MCF 10A (cell line): ENCODE measurements at regions not wholly inside any gene's neighbourhood (a gene's known extent, or its start where the extent isn't known, plus 50 kb on each side); places are given as distances from the start of the nearest gene placed in this dataset.

ENCODE experiments used
- BruUV-seq: library from RNA; stranded (reverse); fragments of 400-500 nt; replicated peaks from 2 replicates; lab custom pipeline; 2021; lab: Mats Ljungman, UMichigan
- CTCF ChIA-PET: fragments of 300-600 bp; sonication (Branson Sonifier 250); formaldehyde crosslinking; extraction: SDS; loops from one replicate; lab custom pipeline; 2021; ENCODE audit warnings: antibody characterized with exemption, inconsistent platforms; lab: Yijun Ruan, JAX
- POLR2A ChIA-PET: fragments of 300-600, 350-650 bp; sonication (Branson Sonifier 250); formaldehyde crosslinking; extraction: SDS; loops from one replicate; lab custom pipeline; 2020; ENCODE audit warnings: antibody characterized with exemption, inconsistent platforms; lab: Yijun Ruan, JAX
- DNase-seq: peaks from one replicate; pipeline ENCODE4 v3.0.0-alpha.2; 2018; ENCODE audit not compliant: unreplicated experiment
- H3K27ac Mint-ChIP-seq: one replicate; pipeline ENCODE4 v1.8.0; 2022; ENCODE audit warnings: mild to moderate bottlenecking, low read depth, mixed read lengths; ENCODE audit not compliant: unreplicated experiment
- H3K27me3 Mint-ChIP-seq: one replicate; pipeline ENCODE4 v1.8.0; 2022; ENCODE audit warnings: mixed read lengths; ENCODE audit not compliant: insufficient read depth, unreplicated experiment
- H3K36me3 Mint-ChIP-seq: one replicate; pipeline ENCODE4 v1.8.0; 2022; ENCODE audit warnings: mild to moderate bottlenecking, moderate library complexity, mixed read lengths; ENCODE audit not compliant: insufficient read depth, unreplicated experiment
- H3K4me1 Mint-ChIP-seq: one replicate; pipeline ENCODE4 v1.8.0; 2022; ENCODE audit warnings: mixed read lengths; ENCODE audit not compliant: insufficient read depth, unreplicated experiment
- H3K4me3 Mint-ChIP-seq: one replicate; pipeline ENCODE4 v1.8.0; 2022; ENCODE audit warnings: mild to moderate bottlenecking, moderate library complexity, mixed read lengths; ENCODE audit not compliant: unreplicated experiment
- H3K9me3 Mint-ChIP-seq: one replicate; pipeline ENCODE4 v1.8.0; 2022; ENCODE audit warnings: mixed read lengths; ENCODE audit not compliant: unreplicated experiment
- CTCF ChIP-seq: fragments of 200-600 bp; IDR thresholded peaks from one replicate; pipeline ENCODE4 v1.8.0; 2022; ENCODE audit warnings: antibody characterized with exemption, mild to moderate bottlenecking; ENCODE audit not compliant: unreplicated experiment
- intact Hi-C: fragments of 100-400 bp; cut with micrococcal nuclease; formaldehyde crosslinking; loops from 2 replicates; pipeline ENCODE4 v1.14.1; 2022

DNA sequence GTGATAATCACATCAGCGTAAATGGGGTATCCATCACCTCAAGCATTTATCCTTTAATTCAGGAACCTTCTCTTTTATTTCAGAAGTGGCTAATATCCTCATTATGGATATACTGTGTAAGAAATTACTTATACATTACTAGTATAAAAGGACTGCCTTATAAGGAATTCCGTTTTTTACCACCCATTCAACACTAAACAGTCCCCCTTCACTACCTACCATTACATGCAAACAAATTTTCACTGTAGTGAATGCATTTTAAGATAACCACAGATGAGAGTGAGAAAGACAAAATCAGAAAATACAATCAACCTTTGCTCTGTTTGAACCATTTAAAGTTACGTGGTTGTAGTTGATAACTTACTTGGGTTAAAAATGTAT lies 551.2 kb downstream of the RNF144A start:
- Mint-ChIP-seq H3K4me3 (no peak overlapping the region), H3K27ac (no peak overlapping the region), H3K4me1 (no peaks in the 10 kb centered on the region), H3K36me3 (no peaks in the 10 kb centered on the region), H3K9me3 (peaks cover 6% of the 10 kb centered on the region), H3K27me3 (no peaks in the 10 kb centered on the region)
- no peak for DNase-seq
- ChIA-PET POLR2A (no interaction called here), CTCF (no interaction called here)
- BruUV-seq: no TSS peak
- TF ChIP-seq CTCF: no peak
- intact Hi-C loops: no loop called here

GRCh38 chr2:7468955-7469354 lies 551.7 kb downstream of the RNF144A start:
- POLR2A ChIA-PET: no interaction called here
- Mint-ChIP-seq H3K27ac (no peak overlapping the region), H3K4me1 (no peaks in the 10 kb centered on the region), H3K4me3 (no peak overlapping the region), H3K27me3 (no peaks in the 10 kb centered on the region), H3K36me3 (no peaks in the 10 kb centered on the region), H3K9me3 (peaks cover 6% of the 10 kb centered on the region)
- no TSS peak for BruUV-seq
- intact Hi-C loops: no loop called here
- DNase-seq: no peak
- TF ChIP-seq CTCF: no peak
- CTCF ChIA-PET: interaction anchor here (0.7 kb wide), 1 partner anchor 203 kb away, joined by 3 read pairs; no protein-coding TSS in a partner anchor

- no peak for DNase-seq
- Mint-ChIP-seq H3K27me3 (no peaks in the 10 kb centered on the region), H3K36me3 (no peaks in the 10 kb centered on the region), H3K4me1 (no peaks in the 10 kb centered on the region), H3K27ac (no peak overlapping the region), H3K4me3 (no peak overlapping the region), H3K9me3 (peaks cover 4% of the 10 kb centered on the region)
- no TSS peak for BruUV-seq
- POLR2A ChIA-PET: no interaction called here
- CTCF ChIA-PET: no interaction called here
- no peak for TF ChIP-seq CTCF
- intact Hi-C loops: no loop called here
Measured at GRCh38 chr2:7471185-7471584, 554.0 kb downstream of the RNF144A start.

DNA sequence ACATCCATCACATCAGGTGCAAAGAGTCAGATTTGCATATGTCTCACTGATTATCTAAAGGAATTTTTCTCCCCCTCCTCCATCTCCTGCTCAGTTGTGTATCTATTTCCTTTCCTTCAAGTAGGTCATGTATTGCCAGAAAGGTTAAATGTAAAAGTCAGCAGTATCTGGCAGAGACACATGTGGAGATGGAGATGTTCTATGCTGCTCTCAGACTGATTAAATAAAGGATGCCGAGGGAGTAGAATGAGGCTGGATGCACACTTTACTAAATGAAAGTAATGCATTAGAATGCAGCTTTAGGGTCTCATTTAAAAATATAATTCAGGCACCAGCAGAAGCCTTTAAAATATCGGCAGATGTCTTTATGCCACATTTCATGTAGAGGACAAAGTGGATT lies 555.3 kb downstream of the RNF144A start:
- DNase-seq: no peak
- Mint-ChIP-seq H3K9me3 (no peaks in the 10 kb centered on the region), H3K4me3 (no peak overlapping the region), H3K27ac (no peak overlapping the region), H3K4me1 (no peaks in the 10 kb centered on the region), H3K27me3 (no peaks in the 10 kb centered on the region), H3K36me3 (no peaks in the 10 kb centered on the region)
- no TSS peak for BruUV-seq
- intact Hi-C loops: no loop called here
- POLR2A ChIA-PET: no interaction called here
- CTCF ChIA-PET: interaction anchor here (0.6 kb wide), 1 partner anchor 53 kb away, joined by 3 read pairs; no protein-coding TSS in a partner anchor
- no peak for TF ChIP-seq CTCF
